GM21390 (cell line): ENCODE measurements at regions not wholly inside any gene's neighbourhood (a gene's known extent, or its start where the extent isn't known, plus 50 kb on each side); places are given as distances from the start of the nearest gene placed in this dataset.
"Not testable (repeated sequence)": the region's sequence is repeated elsewhere in the genome, so short reads cannot be mapped to it uniquely, and the experiment has no call there.

Experiments
- ATAC-seq: cut with Tn5 transposase; IDR thresholded peaks from one replicate; pipeline ENCODE4 v1.9.1; 2021; ENCODE audit not compliant: unreplicated experiment

- no peak for ATAC-seq
Observed at GRCh38 chr1:238944028-238944427, 442.3 kb upstream of the CHRM3 start.

- ATAC-seq: no peak
Observed at GRCh38 chr1:238927899-238928298, 458.5 kb upstream of the CHRM3 start.

GRCh38 chr1:238916828-238917227, 469.5 kb upstream of the CHRM3 start:
- no peak for ATAC-seq

- no peak for ATAC-seq
Observed at GRCh38 chr1:238914346-238914745, 472.0 kb upstream of the CHRM3 start.

GRCh38 chr1:238913210-238913609, 473.2 kb upstream of the CHRM3 start:
- ATAC-seq: no peak

GRCh38 chr1:238912148-238912547, 474.2 kb upstream of the CHRM3 start:
- ATAC-seq: no peak

GRCh38 chr1:238902752-238903151, 483.6 kb upstream of the CHRM3 start:
- ATAC-seq: not testable (repeated sequence)

GRCh38 chr1:238900334-238900865, 486.0 kb upstream of the CHRM3 start:
- ATAC-seq: no peak

GRCh38 chr1:238898856-238899255, 487.5 kb upstream of the CHRM3 start:
- ATAC-seq: no peak

GRCh38 chr1:238895911-238896310, 490.5 kb upstream of the CHRM3 start:
- ATAC-seq: no peak

GRCh38 chr1:238892612-238893011, 493.8 kb upstream of the CHRM3 start:
- ATAC-seq: no peak

- no peak for ATAC-seq
Observed at GRCh38 chr1:238861342-238862066, 524.9 kb upstream of the CHRM3 start.

GRCh38 chr1:238833919-238834318, 552.4 kb upstream of the CHRM3 start:
- no peak for ATAC-seq

- ATAC-seq: no peak
Observed at GRCh38 chr1:238832106-238832505, 554.3 kb upstream of the CHRM3 start.

GRCh38 chr1:238830036-238830611, 556.2 kb upstream of the CHRM3 start:
- no peak for ATAC-seq

- ATAC-seq: no peak
Observed at GRCh38 chr1:238826891-238827290, 559.5 kb upstream of the CHRM3 start.

GRCh38 chr1:238823416-238823815, 563.0 kb upstream of the CHRM3 start:
- ATAC-seq: no peak

- ATAC-seq: no peak
Observed at GRCh38 chr1:238811211-238811879, 575.0 kb upstream of the CHRM3 start.

GRCh38 chr1:238790882-238791281, 595.5 kb upstream of the CHRM3 start:
- ATAC-seq: no peak

GRCh38 chr1:238789916-238790667, 596.3 kb upstream of the CHRM3 start:
- no peak for ATAC-seq

GRCh38 chr1:238787471-238787870, 598.9 kb upstream of the CHRM3 start:
- ATAC-seq: no peak
